Activated CD4-positive, alpha-beta T cell treated with anti-CD3 and anti-CD28 coated beads, Interleukin-2, amount 10 ng/mL, durations not matched to agents 7 days and 5 days (primary cell): ENCODE measurements at regions not wholly inside any gene's neighbourhood (a gene's known extent, or its start where the extent isn't known, plus 50 kb on each side); places are given as distances from the start of the nearest gene placed in this dataset.
"Not testable (repeated sequence)": the region's sequence is repeated elsewhere in the genome, so short reads cannot be mapped to it uniquely, and the experiment has no call there.

Experiments
- CTCF ChIA-PET: fragments of 350-600 bp; sonication (Branson Sonifier 250); formaldehyde crosslinking; loops from one replicate; lab custom pipeline; 2021; ENCODE audit warnings: antibody characterized with exemption; lab: Charles Lee
- POLR2A ChIA-PET: fragments of 350-600 bp; sonication (Branson Sonifier 250); formaldehyde crosslinking; loops from one replicate; lab custom pipeline; 2021; ENCODE audit warnings: antibody characterized with exemption; lab: Charles Lee
- DNase-seq: peaks from one replicate; pipeline ENCODE4 v3.0.0-alpha.2; 2020
- H3K27ac Mint-ChIP-seq: one replicate; pipeline ENCODE4 v1.8.0; 2021; ENCODE audit warnings: mild to moderate bottlenecking, moderate library complexity, mixed read lengths
- H3K27me3 Mint-ChIP-seq: one replicate; pipeline ENCODE4 v1.8.0; 2021; ENCODE audit warnings: mixed read lengths
- H3K36me3 Mint-ChIP-seq: one replicate; pipeline ENCODE4 v1.8.0; 2021; ENCODE audit warnings: low read depth, mixed read lengths
- H3K4me1 Mint-ChIP-seq: one replicate; pipeline ENCODE4 v1.8.0; 2021; ENCODE audit warnings: mixed read lengths
- H3K4me3 Mint-ChIP-seq: one replicate; pipeline ENCODE4 v1.8.0; 2021; ENCODE audit warnings: mild to moderate bottlenecking, moderate library complexity, mixed read lengths
- H3K9me3 Mint-ChIP-seq: one replicate; pipeline ENCODE4 v1.8.0; 2021; ENCODE audit warnings: mixed read lengths

DNA sequence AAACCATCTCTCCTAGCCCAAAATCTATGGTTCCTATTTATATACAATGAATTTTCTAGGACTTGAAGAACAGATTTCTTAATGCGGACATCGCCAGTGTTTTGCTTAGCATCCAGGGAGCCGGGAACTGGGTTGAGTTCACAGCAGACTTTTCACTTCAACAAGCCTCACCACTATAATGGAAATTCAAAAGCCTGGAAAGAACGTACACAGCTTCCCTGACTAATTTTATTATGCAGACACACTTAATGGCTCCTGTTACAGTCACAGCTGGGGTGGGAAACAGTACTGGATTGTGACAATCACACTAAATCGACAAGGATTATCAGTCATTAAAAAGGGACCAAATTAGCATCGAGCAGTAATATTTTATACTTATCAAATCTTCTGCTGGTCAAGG is 129.2 kb upstream of the BNIP2 start:
- POLR2A ChIA-PET = no interaction called here
- peaks cover 3% of the 10 kb centered on the region for H3K9me3 Mint-ChIP-seq
- peaks cover 29% of the 10 kb centered on the region for H3K27me3 Mint-ChIP-seq
- DNase-seq = no peak
- H3K4me1 Mint-ChIP-seq = peaks cover 24% of the 10 kb centered on the region
- H3K4me3 Mint-ChIP-seq = no peak overlapping the region
- no peaks in the 10 kb centered on the region for H3K36me3 Mint-ChIP-seq
- H3K27ac Mint-ChIP-seq = no peak overlapping the region
- CTCF ChIA-PET = interaction anchor here (1.1 to 1.7 kb wide), 3 partner anchors 10 to 1957 kb away, joined by 3 to 5 read pairs (median 3); no protein-coding TSS in a partner anchor

DNA sequence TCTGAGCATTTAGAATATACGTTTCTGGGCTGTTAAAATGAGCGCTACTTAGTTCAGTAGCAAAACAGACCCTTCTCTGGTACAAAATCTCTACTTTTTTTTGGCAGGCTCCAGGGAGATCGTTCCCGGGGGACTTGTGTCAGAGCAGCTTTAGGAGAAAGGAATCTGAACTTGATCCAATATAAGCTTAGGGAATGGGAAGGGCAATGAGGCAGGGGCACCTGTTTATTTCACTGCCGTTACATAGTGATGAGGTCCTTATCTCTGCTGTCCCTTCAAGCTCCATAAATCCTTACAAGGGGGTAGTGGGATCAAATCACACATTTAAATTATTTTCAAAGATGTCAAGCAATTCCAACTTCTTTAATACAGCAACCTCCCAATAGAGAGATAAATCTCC is 128.7 kb upstream of the BNIP2 start:
- Mint-ChIP-seq H3K27ac (no peak overlapping the region), H3K4me1 (peaks cover 24% of the 10 kb centered on the region), H3K27me3 (peaks cover 29% of the 10 kb centered on the region), H3K36me3 (no peaks in the 10 kb centered on the region), H3K9me3 (no peaks in the 10 kb centered on the region), H3K4me3 (no peak overlapping the region)
- ChIA-PET CTCF (interaction anchor here (1.3 to 1.7 kb wide), 2 partner anchors 14 to 1956 kb away, joined by 3 read pairs; no protein-coding TSS in a partner anchor), POLR2A (no interaction called here)
- no peak for DNase-seq

- Mint-ChIP-seq H3K4me1 (peaks cover 24% of the 10 kb centered on the region), H3K9me3 (no peaks in the 10 kb centered on the region), H3K36me3 (no peaks in the 10 kb centered on the region), H3K27ac (no peak overlapping the region), H3K4me3 (no peak overlapping the region), H3K27me3 (peaks cover 28% of the 10 kb centered on the region)
- no peak for DNase-seq
- ChIA-PET POLR2A (no interaction called here), CTCF (interaction anchor here (1.7 kb wide), 1 partner anchor 13 kb away, joined by 3 read pairs; no protein-coding TSS in a partner anchor)
Observed at GRCh38 chr15:59817053-59817452, 127.9 kb upstream of the BNIP2 start.

DNA sequence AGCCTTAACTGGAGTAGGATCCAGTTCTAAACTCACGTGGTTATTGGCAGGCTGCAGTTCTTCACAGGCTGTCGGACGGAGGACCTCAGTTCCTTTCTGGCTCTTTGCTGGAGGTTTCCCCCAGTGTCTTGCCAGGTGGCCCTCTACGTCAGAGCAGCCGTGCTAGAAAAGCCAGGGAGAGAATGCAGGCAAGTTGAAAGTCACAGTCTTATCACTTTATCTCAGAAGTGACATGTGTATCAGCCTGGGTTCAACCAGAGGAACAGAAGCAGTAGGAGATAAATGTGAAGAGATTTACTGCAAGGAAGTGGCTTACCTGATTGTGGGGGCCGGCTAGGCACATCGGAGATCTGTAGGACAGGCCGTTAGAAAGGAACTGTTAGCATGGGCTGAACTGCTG is 125.3 kb upstream of the BNIP2 start:
- ChIA-PET CTCF (no interaction called here), POLR2A (no interaction called here)
- Mint-ChIP-seq H3K36me3 (peaks cover 2% of the 10 kb centered on the region), H3K27me3 (peaks cover 23% of the 10 kb centered on the region), H3K27ac (peak overlapping the region; percentile 73), H3K4me1 (peaks cover 20% of the 10 kb centered on the region), H3K9me3 (peaks cover 3% of the 10 kb centered on the region), H3K4me3 (no peak overlapping the region)
- DNase-seq = peak; percentile 37

- Mint-ChIP-seq H3K27ac (no peak overlapping the region), H3K4me3 (no peak overlapping the region), H3K36me3 (peaks cover 2% of the 10 kb centered on the region), H3K9me3 (peaks cover 3% of the 10 kb centered on the region), H3K4me1 (peaks cover 16% of the 10 kb centered on the region), H3K27me3 (peaks cover 15% of the 10 kb centered on the region)
- POLR2A ChIA-PET = no interaction called here
- CTCF ChIA-PET = interaction anchor here (1.0 to 2.1 kb wide), 3 partner anchors 11 to 40 kb away, joined by 3 to 5 read pairs (median 4); no protein-coding TSS in a partner anchor
- DNase-seq = no peak
Observed at GRCh38 chr15:59812889-59813288, 123.8 kb upstream of the BNIP2 start.

- DNase-seq = no peak
- POLR2A ChIA-PET = no interaction called here
- Mint-ChIP-seq H3K9me3 (peaks cover 3% of the 10 kb centered on the region), H3K36me3 (peaks cover 2% of the 10 kb centered on the region), H3K27me3 (peaks cover 11% of the 10 kb centered on the region), H3K4me3 (no peak overlapping the region), H3K27ac (no peak overlapping the region), H3K4me1 (peaks cover 16% of the 10 kb centered on the region)
- CTCF ChIA-PET = interaction anchor here (1.0 to 2.1 kb wide), 5 partner anchors 10 to 769 kb away, joined by 3 to 5 read pairs (median 3); no protein-coding TSS in a partner anchor
Observed at GRCh38 chr15:59812250-59812870, 123.2 kb upstream of the BNIP2 start.

GRCh38 chr15:59803293-59803966 is 114.3 kb upstream of the BNIP2 start:
- H3K36me3 Mint-ChIP-seq = peaks cover 37% of the 10 kb centered on the region
- DNase-seq = peak; percentile 82
- CTCF ChIA-PET = interaction anchor here (1.3 to 1.8 kb wide), 4 partner anchors 12 to 252 kb away, joined by 3 to 11 read pairs (median 4); no protein-coding TSS in a partner anchor
- POLR2A ChIA-PET, H3K27me3 Mint-ChIP-seq: not testable (repeated sequence)
- peaks cover 24% of the 10 kb centered on the region for H3K9me3 Mint-ChIP-seq
- peak overlapping the region; percentile 62 for H3K4me3 Mint-ChIP-seq
- peak overlapping the region; percentile 95 for H3K27ac Mint-ChIP-seq
- peaks cover 56% of the 10 kb centered on the region for H3K4me1 Mint-ChIP-seq

DNA sequence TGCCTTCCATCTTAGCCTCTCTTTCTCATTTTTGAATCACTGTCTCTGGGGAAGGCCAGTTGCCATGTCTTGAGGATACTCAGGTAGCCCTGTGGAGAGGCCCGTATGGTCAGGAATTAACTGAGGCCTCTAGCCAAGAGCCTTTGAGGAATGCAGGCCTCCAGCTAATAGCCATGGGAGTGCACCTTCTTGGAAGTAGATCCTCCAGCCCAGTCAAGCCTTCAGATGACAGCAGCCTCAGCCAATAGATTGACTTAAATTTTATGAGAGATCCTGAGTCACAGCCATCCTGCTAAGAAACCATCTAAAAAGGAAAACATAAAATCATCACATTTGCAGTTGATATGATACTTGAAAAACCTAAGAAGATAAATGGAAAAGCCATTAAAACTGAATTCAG is 112.5 kb upstream of the BNIP2 start:
- peaks cover 37% of the 10 kb centered on the region for H3K36me3 Mint-ChIP-seq
- no peak for DNase-seq
- CTCF ChIA-PET = interaction anchor here (1.8 kb wide), 1 partner anchor 10 kb away, joined by 5 read pairs; no protein-coding TSS in a partner anchor
- POLR2A ChIA-PET = no interaction called here
- H3K4me3 Mint-ChIP-seq = no peak overlapping the region
- H3K4me1 Mint-ChIP-seq = peaks cover 65% of the 10 kb centered on the region
- H3K27ac Mint-ChIP-seq = no peak overlapping the region
- H3K9me3 Mint-ChIP-seq = peaks cover 24% of the 10 kb centered on the region
- peaks cover 5% of the 10 kb centered on the region for H3K27me3 Mint-ChIP-seq

DNA sequence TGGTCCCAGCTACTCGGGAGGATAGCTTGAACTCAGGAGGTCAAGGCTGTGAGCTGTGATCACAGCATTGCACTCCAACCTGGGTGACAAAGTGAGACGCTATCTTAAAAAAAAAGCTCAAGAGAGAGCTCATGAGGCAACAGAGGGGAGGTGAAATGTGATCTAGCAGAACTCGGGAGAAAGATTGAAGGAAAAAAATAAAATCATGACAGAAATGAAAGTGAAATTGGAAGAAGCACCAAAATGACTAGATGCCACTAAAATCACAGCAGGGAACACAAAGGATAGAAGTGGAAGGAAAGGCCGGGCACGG is 109.4 kb upstream of the BNIP2 start:
- Mint-ChIP-seq H3K27ac (peak overlapping the region; percentile 80), H3K9me3 (peaks cover 7% of the 10 kb centered on the region), H3K36me3 (peaks cover 15% of the 10 kb centered on the region), H3K4me1 (peaks cover 63% of the 10 kb centered on the region), H3K4me3 (peak overlapping the region; percentile 20), H3K27me3 (peaks cover 9% of the 10 kb centered on the region)
- no peak for DNase-seq
- ChIA-PET POLR2A (interaction anchor here (1.1 kb wide), 1 partner anchor 34 kb away, joined by 5 read pairs; no protein-coding TSS in a partner anchor), CTCF (interaction anchor here (0.6 kb wide), 1 partner anchor 539 kb away, joined by 3 read pairs; no protein-coding TSS in a partner anchor)

DNA sequence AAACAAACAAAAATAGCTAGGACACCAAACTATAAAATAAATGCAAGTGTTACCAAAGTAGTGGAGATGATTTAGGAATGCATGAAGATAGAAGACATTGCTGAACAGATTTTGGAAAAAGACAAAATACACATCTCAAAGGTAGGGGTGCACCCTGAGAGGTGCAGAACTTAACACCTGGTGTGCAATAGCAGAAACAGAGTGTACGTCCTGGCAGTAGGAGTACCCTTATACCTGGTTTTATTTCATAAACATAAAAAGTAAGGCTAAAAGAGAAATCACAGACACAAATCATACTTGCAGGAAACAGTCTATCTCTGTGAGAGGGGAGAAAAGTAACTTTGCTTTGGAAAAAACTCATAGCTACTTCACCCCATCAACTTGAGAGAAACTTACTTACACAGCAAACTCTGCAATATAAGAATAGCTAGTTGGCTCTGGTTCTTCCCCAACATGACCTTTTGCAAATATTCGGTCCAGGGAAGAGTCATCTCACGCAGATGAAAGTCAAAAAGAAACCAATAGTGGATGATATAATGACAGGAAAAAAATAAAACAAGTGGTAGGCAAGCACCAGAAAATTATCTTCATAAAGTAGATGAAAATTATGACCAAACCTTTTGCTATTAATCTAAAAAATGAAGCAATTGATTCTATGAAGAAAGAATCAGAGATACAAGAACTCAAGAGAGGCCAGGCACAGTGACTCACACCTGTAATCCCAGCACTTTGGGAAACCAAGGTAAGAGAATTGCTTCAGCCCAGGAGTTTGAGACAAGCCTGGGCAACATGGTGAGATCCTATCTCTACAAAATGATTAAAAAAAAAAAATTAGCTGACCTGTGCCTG is 108.9 kb upstream of the BNIP2 start:
- Mint-ChIP-seq H3K4me3 (peak overlapping the region; percentile 20), H3K9me3 (peaks cover 1% of the 10 kb centered on the region), H3K4me1 (peaks cover 61% of the 10 kb centered on the region), H3K36me3 (peaks cover 9% of the 10 kb centered on the region), H3K27me3 (peaks cover 10% of the 10 kb centered on the region), H3K27ac (peak overlapping the region; percentile 80)
- ChIA-PET CTCF (interaction anchor here (0.6 kb wide), 1 partner anchor 539 kb away, joined by 3 read pairs; no protein-coding TSS in a partner anchor), POLR2A (interaction anchor here (1.1 kb wide), 1 partner anchor 34 kb away, joined by 5 read pairs; no protein-coding TSS in a partner anchor)
- DNase-seq = no peak

- ChIA-PET CTCF (no interaction called here), POLR2A (no interaction called here)
- Mint-ChIP-seq H3K9me3 (no peaks in the 10 kb centered on the region), H3K36me3 (peaks cover 5% of the 10 kb centered on the region), H3K27me3 (peaks cover 10% of the 10 kb centered on the region), H3K27ac (no peak overlapping the region), H3K4me3 (no peak overlapping the region), H3K4me1 (peaks cover 50% of the 10 kb centered on the region)
- DNase-seq = no peak
Observed at GRCh38 chr15:59794229-59794886, 105.2 kb upstream of the BNIP2 start.

DNA sequence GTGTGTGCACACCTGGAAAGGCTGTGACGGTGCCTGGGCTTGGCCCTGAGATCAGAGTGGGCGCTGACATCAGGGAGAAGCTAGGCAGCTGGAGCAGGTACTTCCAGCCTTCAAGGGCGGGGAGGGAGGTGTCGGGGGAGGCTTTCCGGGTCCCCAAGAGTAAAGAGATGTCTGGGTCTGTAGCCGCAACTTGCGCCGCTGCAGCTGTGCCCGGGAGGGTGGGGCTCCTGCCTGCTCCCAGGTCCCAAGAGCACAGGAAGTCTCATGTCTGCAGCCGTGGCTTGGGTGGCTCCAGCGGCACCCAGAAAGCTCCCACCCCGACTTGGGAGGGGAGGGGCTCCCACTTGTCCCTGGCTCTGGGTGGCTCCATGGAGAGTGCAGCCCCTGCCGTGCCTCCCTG is 103.2 kb upstream of the BNIP2 start:
- CTCF ChIA-PET = interaction anchor here (4.2 kb wide), 1 partner anchor 11 kb away, joined by 11 read pairs; no protein-coding TSS in a partner anchor
- Mint-ChIP-seq H3K27ac (peak overlapping the region; percentile 75), H3K36me3 (peaks cover 2% of the 10 kb centered on the region), H3K4me1 (peaks cover 42% of the 10 kb centered on the region), H3K9me3 (no peaks in the 10 kb centered on the region), H3K27me3 (peaks cover 10% of the 10 kb centered on the region), H3K4me3 (no peak overlapping the region)
- POLR2A ChIA-PET = no interaction called here
- DNase-seq = peak; percentile 27
